Stimulated activated CD4-positive, alpha-beta T cell treated with anti-CD3 and anti-CD28 coated beads, Interleukin-12 subunit alpha, Interleukin-12 subunit beta, amount 100 ng/mL, for 48 hours (primary cell): ENCODE measurements at regions not wholly inside any gene's neighbourhood (a gene's known extent, or its start where the extent isn't known, plus 50 kb on each side); places are given as distances from the start of the nearest gene placed in this dataset.

Experiments
- DNase-seq, 3 donors: peaks; one replicate each; pipeline ENCODE4 v3.0.0-alpha.2; 2020; ENCODE audit warnings: low read depth in 2 of 3, low spot score in 1 of 3

DNA sequence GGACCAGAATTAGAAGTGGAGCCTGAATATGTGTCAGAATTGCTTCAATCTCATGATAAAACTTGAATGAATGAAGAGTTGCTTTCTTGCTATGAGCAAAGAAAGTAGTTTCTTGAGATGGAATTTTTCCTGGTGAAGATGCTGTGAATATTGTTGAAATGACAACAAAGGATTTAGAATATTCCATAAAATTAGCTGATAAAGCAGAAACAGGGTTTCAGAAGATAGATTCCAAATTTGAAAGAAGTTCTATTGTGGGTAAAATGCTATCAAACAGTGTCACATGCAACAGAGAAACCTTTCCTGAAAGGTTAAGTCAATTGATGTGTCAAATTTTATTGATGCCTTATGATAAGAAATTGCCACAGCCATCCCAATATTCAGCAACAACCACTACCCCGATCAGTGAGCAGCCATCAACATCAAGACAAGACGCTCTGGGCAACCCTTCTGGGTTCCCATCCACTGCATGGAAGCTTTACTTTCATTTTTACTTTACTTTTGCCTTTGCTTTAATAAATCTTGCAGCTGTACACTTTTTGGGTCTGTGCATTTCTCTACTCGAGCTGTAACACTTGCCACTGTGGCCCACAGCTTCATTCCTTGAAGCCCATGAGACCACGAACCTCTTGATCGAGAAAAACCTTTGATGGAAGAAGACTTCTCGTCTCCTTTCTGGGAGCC, 104.0 kb upstream of the SSTR1 start:
- no peak for DNase-seq

GRCh38 chr14:38105106-38105702, 102.5 kb upstream of the SSTR1 start:
- no peak for DNase-seq

GRCh38 chr14:38107216-38107631, 100.5 kb upstream of the SSTR1 start:
- DNase-seq = peak in 1 of 3 donors; percentile 18

GRCh38 chr14:38108681-38109080, 99.0 kb upstream of the SSTR1 start:
- DNase-seq = no peak

- DNase-seq = no peak
Observed at GRCh38 chr14:38110258-38110657, 97.4 kb upstream of the SSTR1 start.

DNA sequence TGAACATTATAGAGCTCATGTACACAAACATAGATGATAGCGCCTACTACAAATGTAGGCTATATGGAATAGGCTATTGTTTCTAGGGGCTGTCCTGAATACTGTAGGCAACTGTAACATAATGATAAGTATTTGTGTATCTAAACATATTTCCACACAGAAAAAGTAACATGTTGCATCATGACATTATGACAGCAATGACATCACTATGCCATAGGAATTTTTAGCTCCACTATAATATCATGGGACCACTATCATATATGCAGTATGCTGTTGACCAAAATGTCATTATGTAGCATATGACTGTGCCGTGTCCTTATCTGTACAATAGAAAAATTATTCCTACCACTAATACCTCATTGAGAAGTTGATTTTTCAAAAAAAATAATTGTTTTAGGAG, 96.7 kb upstream of the SSTR1 start:
- no peak for DNase-seq

DNA sequence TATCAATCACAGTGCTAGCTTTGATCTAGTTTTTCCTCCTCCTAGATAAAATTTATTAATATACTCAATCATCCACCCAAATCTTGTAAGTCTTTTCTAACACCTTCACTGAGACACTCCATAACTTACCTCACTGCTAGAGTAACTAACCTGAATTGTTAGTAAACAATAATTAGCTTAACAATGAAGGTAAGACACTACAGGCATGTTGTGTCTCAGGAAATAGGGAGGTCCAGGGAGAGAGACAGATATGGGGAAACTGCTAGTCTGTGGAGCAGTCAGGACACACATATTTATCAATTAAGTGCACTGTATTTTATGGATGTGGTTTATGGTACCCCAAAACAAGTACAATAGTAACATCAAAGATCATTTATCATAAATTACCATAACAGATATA, 94.2 kb upstream of the SSTR1 start:
- no peak for DNase-seq

GRCh38 chr14:38116895-38117294, 90.8 kb upstream of the SSTR1 start:
- no peak for DNase-seq

DNA sequence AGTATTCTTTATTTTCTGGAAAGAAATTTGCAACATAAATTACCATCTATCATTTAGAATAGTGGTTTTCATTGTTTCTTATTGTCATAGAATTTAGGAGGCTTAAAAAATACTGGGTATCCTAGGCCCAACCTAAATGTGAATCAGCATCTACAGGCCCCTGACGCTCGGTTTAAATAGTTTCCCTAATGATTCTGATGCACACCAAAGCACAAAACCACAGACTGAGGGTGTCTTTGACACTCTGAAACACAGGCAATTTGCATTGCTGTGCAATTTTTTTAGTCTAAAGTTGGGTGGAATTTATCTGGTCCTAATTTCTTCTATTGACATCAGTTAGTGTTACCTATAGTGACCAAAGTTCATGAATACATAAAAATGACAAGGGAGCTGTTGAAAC, 87.6 kb upstream of the SSTR1 start:
- no peak for DNase-seq

DNA sequence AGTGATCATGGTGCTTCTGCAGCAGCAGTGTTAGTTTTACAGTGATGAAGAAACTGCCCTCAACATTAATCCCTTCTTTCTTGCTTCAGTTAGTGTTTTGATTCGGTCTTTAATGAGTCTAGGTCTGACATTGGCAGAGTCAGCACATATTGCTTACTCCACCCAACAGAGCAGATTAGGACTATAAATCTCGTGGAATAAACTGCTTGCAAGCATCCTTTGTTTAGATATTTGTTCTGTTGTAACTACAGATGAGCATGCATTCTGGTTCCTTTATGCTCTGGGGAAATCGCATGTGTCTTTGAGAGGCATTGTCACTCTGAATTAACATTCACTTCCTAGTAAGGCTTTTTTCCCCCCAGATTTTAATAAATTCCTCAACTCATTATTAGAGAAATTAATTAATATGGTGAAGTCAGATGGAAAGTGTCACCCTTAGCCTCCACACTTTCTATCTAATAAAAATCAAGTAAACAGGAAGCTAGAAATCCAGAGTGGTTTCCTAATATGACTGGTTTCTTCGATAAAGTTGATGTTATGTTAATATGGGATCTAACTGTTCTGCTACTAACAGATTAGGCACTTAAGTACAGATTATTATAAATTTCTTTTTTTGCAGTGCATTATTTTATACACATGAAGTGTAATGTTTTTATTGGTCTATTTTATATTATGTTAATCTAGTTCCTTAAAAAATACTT, 86.2 kb upstream of the SSTR1 start:
- DNase-seq = no peak

DNA sequence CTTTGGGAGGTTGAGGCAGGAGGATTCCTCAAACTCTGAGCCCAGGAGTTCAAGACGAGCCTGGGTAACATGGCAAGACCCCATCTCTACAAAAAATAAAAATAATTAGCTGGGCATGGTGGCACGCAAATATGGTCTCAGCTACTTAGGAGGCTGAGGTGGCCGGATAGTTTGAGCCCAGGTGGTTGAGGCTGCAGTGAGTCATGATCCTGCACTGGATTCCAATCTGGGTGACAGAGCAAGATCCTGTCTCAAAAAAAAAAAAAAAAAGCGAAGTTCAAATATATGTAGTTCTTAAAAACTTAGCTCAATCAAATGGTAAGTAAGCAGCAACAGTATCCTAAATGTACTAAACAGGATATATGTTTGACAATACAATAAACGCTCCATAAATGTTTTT, 85.5 kb upstream of the SSTR1 start:
- no peak for DNase-seq

GRCh38 chr14:38124506-38124905, 83.2 kb upstream of the SSTR1 start:
- DNase-seq = no peak

GRCh38 chr14:38125481-38126037, 82.1 kb upstream of the SSTR1 start:
- DNase-seq = no peak

DNA sequence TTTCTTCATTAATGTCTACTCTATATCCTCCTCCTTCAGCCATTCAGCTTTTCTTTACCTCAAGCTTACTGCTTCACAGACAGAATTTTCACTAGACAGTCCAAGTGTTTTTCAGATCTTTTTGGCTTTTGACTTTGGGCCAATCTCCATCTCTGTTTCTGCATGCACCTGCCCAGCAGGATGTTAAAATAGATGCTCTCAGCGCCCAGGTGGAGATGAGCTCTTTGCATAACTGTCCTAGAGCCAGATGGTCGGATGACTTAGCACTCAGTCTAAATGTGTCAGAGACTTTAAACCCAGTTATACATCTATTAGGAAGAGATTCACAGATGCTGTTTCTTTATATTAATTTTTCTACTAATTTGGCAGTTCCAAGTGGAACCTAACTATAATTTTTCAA, 80.3 kb upstream of the SSTR1 start:
- no peak for DNase-seq

DNA sequence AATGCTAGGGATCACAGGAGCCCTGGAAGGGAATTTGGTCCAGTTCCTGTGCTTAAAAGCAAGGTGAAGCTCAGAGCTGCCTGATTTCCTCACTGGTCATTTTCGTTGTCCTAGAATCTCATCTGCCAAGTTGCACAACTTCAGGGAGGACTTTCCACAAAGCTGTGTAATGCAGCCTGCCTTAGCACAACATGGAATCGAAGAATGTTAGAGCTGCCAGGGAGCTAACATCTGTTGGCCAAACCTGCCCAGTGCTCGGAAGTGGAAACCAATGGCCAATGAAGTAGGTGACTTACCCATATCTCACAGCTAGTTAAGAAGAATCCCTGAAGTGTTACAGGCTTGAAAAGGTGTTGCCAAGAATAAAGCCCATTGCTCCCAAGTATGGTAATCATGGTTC, 79.9 kb upstream of the SSTR1 start:
- no peak for DNase-seq

- DNase-seq = no peak
Observed at GRCh38 chr14:38128640-38129039, 79.1 kb upstream of the SSTR1 start.

DNA sequence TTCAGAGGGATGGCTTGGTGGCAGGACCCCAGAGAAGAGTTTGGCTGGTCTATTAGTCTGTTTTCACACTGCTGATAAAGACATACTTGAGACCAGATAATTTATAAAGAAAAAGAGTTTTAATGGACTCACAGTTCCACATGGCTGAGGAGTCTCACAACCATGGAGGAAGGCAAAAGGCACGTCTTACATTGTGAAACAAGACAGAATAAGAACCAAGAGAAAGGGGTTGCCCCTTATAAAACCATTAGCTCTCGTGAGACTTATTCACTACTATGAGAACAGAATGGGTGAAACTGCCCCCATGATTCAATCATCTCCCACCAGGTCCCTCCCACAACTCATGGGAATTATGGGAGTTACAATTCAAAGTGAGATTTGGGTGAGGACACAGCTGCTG, 78.5 kb upstream of the SSTR1 start:
- no peak for DNase-seq

DNA sequence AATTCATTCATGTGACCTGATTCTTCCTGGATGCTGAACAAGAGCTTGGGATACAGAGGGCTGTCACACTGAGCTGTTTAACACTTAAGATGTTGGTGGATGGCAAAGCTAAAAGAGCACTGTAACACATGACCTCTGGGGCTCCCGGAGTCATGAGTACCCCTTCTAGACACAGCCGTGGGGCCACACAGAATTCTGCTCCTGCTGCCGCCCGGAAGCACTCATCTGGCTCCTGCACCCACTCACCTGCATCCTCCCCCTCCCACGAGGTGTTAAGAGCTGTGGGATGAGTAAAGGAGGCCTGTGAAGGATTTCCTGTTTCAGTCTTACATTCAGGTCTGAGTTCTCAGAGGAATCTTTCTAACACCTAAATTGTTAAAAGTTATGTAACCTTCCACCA, 78.0 kb upstream of the SSTR1 start:
- DNase-seq = peak in 2 of 3 donors; percentile 7 to 10

GRCh38 chr14:38134416-38135030, 73.2 kb upstream of the SSTR1 start:
- DNase-seq = no peak

DNA sequence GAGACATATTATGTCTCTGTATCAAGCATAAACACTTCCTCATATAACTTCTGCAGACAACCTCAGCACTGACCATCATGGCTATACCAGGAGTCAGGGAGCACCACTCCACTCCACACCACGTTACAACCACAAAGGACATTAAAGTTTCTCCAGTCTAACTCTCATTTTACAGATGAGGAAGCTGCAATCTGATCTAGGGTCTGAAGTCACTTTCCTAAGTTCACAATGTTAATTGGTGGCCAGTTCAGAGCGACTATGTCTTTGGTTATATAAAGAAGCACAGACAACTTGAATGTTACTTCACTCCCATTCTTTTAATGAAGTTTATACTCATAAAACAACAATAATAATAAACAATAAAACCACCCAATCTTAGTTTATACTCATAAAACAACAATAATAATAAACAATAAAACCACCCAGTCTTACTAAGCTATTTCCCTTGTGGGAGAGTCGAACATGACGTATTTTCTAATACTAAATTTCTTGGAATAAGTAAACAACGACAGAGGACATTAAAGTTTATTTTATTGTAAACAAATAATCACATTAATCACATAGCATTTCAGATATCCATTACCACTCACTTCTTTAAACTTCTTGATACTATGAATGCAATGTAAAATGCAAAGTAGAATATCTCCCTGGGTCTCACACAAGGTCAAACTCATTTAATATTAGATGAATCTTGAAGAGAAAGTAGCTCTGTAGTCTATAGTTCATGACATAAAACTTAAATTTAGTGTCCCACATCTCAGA, 72.4 kb upstream of the SSTR1 start:
- DNase-seq = no peak

- no peak for DNase-seq
Observed at GRCh38 chr14:38137005-38137404, 70.7 kb upstream of the SSTR1 start.
